HEK293 (cell line): ENCODE measurements at regions not wholly inside any gene's neighbourhood (a gene's known extent, or its start where the extent isn't known, plus 50 kb on each side); places are given as distances from the start of the nearest gene placed in this dataset.

Experiments
- CTCF ChIA-PET: fragments of 350-600 bp; formaldehyde crosslinking; extraction: SDS; loops from one replicate; lab custom pipeline; 2021; ENCODE audit warnings: antibody characterized with exemption; lab: Yijun Ruan, JAX
- POLR2A ChIA-PET: fragments of 300-600 bp; formaldehyde crosslinking; extraction: SDS; loops from one replicate; lab custom pipeline; 2020; ENCODE audit warnings: antibody characterized with exemption, inconsistent platforms; lab: Yijun Ruan, JAX
- H3K27ac ChIP-seq: fragments of 200-500 bp; sonication (Bioruptor generic); 2 replicates; pipeline ENCODE4 v1.5.1; 2014; ENCODE audit warnings: low read depth, low read length, control low read depth, inconsistent platforms; ENCODE audit errors: extremely low read depth
- H3K36me3 ChIP-seq, 2 experiments: fragments of 200-500 bp in 1 of 2; sonication (Bioruptor generic) in 1 of 2; 1 replicate in 1 of 2; 2 replicates in 1 of 2; pipeline ENCODE4 v1.5.1; 2014 to 2017; ENCODE audit warnings: inconsistent platforms in 2 of 2, low read length in 2 of 2; ENCODE audit not compliant: control insufficient read depth in 2 of 2, insufficient read depth in 1 of 2
- H3K4me1 ChIP-seq: fragments of 200-500 bp; sonication (Bioruptor generic); 2 replicates; pipeline ENCODE4 v1.5.1; 2014; ENCODE audit warnings: mild to moderate bottlenecking, low read length, inconsistent platforms; ENCODE audit not compliant: control insufficient read depth, insufficient read depth
- H3K4me3 ChIP-seq: 2 replicates; pipeline ENCODE4 v1.5.1; 2011; ENCODE audit warnings: low read depth, mild to moderate bottlenecking, control low read depth, low read length, moderate library complexity
- H3K9me3 ChIP-seq: fragments of 200-500 bp; sonication (Bioruptor generic); 2 replicates; pipeline ENCODE4 v1.5.1; 2014; ENCODE audit warnings: low read depth, low read length, inconsistent platforms; ENCODE audit not compliant: control insufficient read depth, insufficient read depth
- EGR2 ChIP-seq: fragments of 450-650 bp; formaldehyde crosslinking; IDR thresholded peaks from 2 replicates; pipeline ENCODE4 v1.5.1; 2016; ENCODE audit warnings: low read depth, missing biosample characterization, missing genetic modification characterization
- KLF1 ChIP-seq: fragments of 450-650 bp; formaldehyde crosslinking; IDR thresholded peaks from 2 replicates; pipeline ENCODE4 v1.5.1; 2016; ENCODE audit warnings: missing biosample characterization, missing genetic modification characterization
- KLF10 ChIP-seq: fragments of 450-650 bp; IDR thresholded peaks from 2 replicates; pipeline ENCODE4 v1.5.1; 2018; ENCODE audit warnings: missing biosample characterization, mild to moderate bottlenecking, missing genetic modification characterization
- KLF8 ChIP-seq: fragments of 450-650 bp; formaldehyde crosslinking; IDR thresholded peaks from 2 replicates; pipeline ENCODE4 v1.5.1; 2016; ENCODE audit warnings: missing biosample characterization, missing genetic modification characterization
- MZF1 ChIP-seq: fragments of 450-650 bp; formaldehyde crosslinking; IDR thresholded peaks from 2 replicates; pipeline ENCODE4 v1.5.1; 2017; ENCODE audit warnings: missing biosample characterization, missing genetic modification characterization, borderline replicate concordance
- PRDM1 ChIP-seq: fragments of 450-650 bp; formaldehyde crosslinking; IDR thresholded peaks from 2 replicates; pipeline ENCODE4; 2016; ENCODE audit warnings: missing biosample characterization, missing genetic modification characterization
- SP7 ChIP-seq: fragments of 450-650 bp; formaldehyde crosslinking; IDR thresholded peaks from 2 replicates; pipeline ENCODE4 v1.5.1; 2016; ENCODE audit warnings: missing biosample characterization, missing genetic modification characterization
- ZFP69B ChIP-seq: fragments of 450-650 bp; formaldehyde crosslinking; IDR thresholded peaks from 2 replicates; pipeline ENCODE4 v1.5.1; 2016; ENCODE audit warnings: missing biosample characterization, missing genetic modification characterization
- ZNF114 ChIP-seq: fragments of 450-650 bp; formaldehyde crosslinking; IDR thresholded peaks from 2 replicates; pipeline ENCODE4 v1.5.0; 2017; ENCODE audit warnings: missing biosample characterization, missing genetic modification characterization
- ZNF133 ChIP-seq: fragments of 450-650 bp; formaldehyde crosslinking; IDR thresholded peaks from 2 replicates; pipeline ENCODE4 v1.5.1; 2016; ENCODE audit warnings: missing biosample characterization, missing genetic modification characterization
- ZNF175 ChIP-seq: fragments of 450-650 bp; formaldehyde crosslinking; IDR thresholded peaks from 2 replicates; pipeline ENCODE4 v1.5.1; 2016; ENCODE audit warnings: missing biosample characterization, missing genetic modification characterization
- ZNF292 ChIP-seq: fragments of 450-650 bp; formaldehyde crosslinking; IDR thresholded peaks from 2 replicates; pipeline ENCODE4 v1.5.1; 2016; ENCODE audit warnings: low read depth, missing biosample characterization, missing genetic modification characterization, borderline replicate concordance
- ZNF335 ChIP-seq: fragments of 450-650 bp; formaldehyde crosslinking; conservative IDR thresholded peaks from 2 replicates; pipeline ENCODE4 v1.5.1; 2016; ENCODE audit warnings: missing biosample characterization, missing genetic modification characterization
- ZNF354C ChIP-seq: fragments of 450-650 bp; formaldehyde crosslinking; IDR thresholded peaks from 2 replicates; pipeline ENCODE4 v1.5.1; 2016; ENCODE audit warnings: missing biosample characterization, missing genetic modification characterization, low read depth, borderline replicate concordance
- ZNF391 ChIP-seq: fragments of 450-650 bp; formaldehyde crosslinking; IDR thresholded peaks from 2 replicates; pipeline ENCODE4 v1.5.1; 2016; ENCODE audit warnings: low read depth, missing biosample characterization, missing genetic modification characterization, borderline replicate concordance
- ZNF416 ChIP-seq: fragments of 450-650 bp; formaldehyde crosslinking; IDR thresholded peaks from 2 replicates; pipeline ENCODE4 v1.5.1; 2016; ENCODE audit warnings: missing biosample characterization, missing genetic modification characterization
- ZNF501 ChIP-seq: fragments of 450-650 bp; formaldehyde crosslinking; IDR thresholded peaks from 2 replicates; pipeline ENCODE4 v1.5.1; 2016; ENCODE audit warnings: missing biosample characterization, missing genetic modification characterization
- ZNF521 ChIP-seq: fragments of 450-650 bp; formaldehyde crosslinking; IDR thresholded peaks from 2 replicates; pipeline ENCODE4 v1.5.1; 2017; ENCODE audit warnings: missing biosample characterization, mild to moderate bottlenecking, missing genetic modification characterization
- ZNF529 ChIP-seq: fragments of 450-650 bp; formaldehyde crosslinking; IDR thresholded peaks from 2 replicates; pipeline ENCODE4 v1.5.1; 2017; ENCODE audit warnings: missing genetic modification characterization, missing biosample characterization; ENCODE audit not compliant: insufficient replicate concordance
- ZNF596 ChIP-seq: fragments of 450-650 bp; IDR thresholded peaks from 2 replicates; pipeline ENCODE4 v1.5.0; 2018; ENCODE audit warnings: missing biosample characterization, mild to moderate bottlenecking, missing genetic modification characterization, moderate library complexity
- ZNF677 ChIP-seq: fragments of 450-650 bp; IDR thresholded peaks from 2 replicates; pipeline ENCODE4 v1.5.0; 2018; ENCODE audit warnings: missing biosample characterization, mild to moderate bottlenecking, missing genetic modification characterization, moderate library complexity
- ZNF707 ChIP-seq: fragments of 450-650 bp; formaldehyde crosslinking; IDR thresholded peaks from 2 replicates; pipeline ENCODE4 v1.5.1; 2016; ENCODE audit warnings: missing biosample characterization, missing genetic modification characterization
- ZNF768 ChIP-seq: fragments of 450-650 bp; formaldehyde crosslinking; IDR thresholded peaks from 2 replicates; pipeline ENCODE4 v1.5.1; 2018; ENCODE audit warnings: missing biosample characterization, mild to moderate bottlenecking, missing genetic modification characterization
- ZNF837 ChIP-seq: fragments of 450-650 bp; formaldehyde crosslinking; IDR thresholded peaks from 2 replicates; pipeline ENCODE4 v1.5.1; 2016; ENCODE audit warnings: missing biosample characterization, missing genetic modification characterization
- ZXDB ChIP-seq: fragments of 450-650 bp; formaldehyde crosslinking; IDR thresholded peaks from 2 replicates; pipeline ENCODE4 v1.5.1; 2016; ENCODE audit warnings: missing biosample characterization, missing genetic modification characterization
- TF ChIP-seq, protein P1 (sequence below): fragments of 450-650 bp; formaldehyde crosslinking; IDR thresholded peaks from 2 replicates; pipeline ENCODE4 v1.5.1; 2016; ENCODE audit warnings: missing biosample characterization, missing genetic modification characterization, borderline replicate concordance
- TF ChIP-seq, protein P2 (sequence below): fragments of 450-650 bp; formaldehyde crosslinking; IDR thresholded peaks from 2 replicates; pipeline ENCODE4 v1.5.1; 2016; ENCODE audit warnings: missing biosample characterization, missing genetic modification characterization
- TF ChIP-seq, protein P3 (sequence below): fragments of 450-650 bp; formaldehyde crosslinking; IDR thresholded peaks from 2 replicates; pipeline ENCODE4 v1.5.1; 2016; ENCODE audit warnings: missing biosample characterization, missing genetic modification characterization, borderline replicate concordance

DNA sequence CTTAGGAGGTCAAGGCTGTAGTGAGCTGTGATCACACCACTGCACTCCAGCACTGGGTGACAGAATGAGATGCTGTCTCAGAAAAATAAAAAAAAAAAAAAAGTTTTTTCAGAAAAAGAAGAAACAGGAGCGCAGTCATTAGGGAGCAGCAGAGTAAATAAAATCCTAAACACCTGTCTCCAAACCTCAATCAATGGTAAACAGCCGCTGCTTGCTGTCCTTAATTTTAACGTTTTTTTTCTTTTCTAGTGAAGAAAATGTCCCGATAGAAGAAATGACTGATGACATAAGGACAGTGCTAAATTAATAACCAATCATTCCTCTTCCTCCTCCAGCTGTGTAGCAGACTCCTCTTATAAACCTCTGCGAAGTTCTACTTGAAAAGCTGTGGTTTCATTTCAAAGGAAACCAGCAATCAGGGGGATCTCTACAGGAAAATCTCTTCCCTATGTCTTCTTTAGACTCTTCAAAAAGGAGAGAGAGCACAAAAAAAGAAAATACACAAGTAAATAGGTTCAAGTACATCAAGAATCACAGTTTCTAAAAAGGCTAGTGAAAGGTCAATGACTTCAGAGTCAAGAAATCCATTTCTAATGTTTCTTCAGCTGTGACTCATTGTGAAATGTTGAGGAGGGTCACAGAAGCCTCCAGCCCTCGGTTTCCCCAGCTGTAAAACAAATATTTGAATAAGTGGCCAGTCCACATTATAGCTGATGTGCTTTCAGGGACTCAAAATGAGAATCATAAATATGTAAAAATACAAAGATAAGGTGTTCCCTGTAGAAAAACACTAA is 127.6 kb downstream of the TMCO5A start (continued):
- TF ChIP-seq ZNF529 (tag by site-specific recombination) (no peak), PRDM1 (tag by site-specific recombination) (no peak), KLF1 (tag by site-specific recombination) (no peak), ZNF175 (tag by site-specific recombination) (no peak), ZNF768 (tag by site-specific recombination) (no peak), ZFP69B (no peak), EGR2 (tag by site-specific recombination) (no peak), ZNF837 (no peak), ZXDB (tag by site-specific recombination) (no peak), SP7 (tag by site-specific recombination) (no peak), MZF1 (tag by site-specific recombination) (no peak)
- TF ChIP-seq, protein P1, sequence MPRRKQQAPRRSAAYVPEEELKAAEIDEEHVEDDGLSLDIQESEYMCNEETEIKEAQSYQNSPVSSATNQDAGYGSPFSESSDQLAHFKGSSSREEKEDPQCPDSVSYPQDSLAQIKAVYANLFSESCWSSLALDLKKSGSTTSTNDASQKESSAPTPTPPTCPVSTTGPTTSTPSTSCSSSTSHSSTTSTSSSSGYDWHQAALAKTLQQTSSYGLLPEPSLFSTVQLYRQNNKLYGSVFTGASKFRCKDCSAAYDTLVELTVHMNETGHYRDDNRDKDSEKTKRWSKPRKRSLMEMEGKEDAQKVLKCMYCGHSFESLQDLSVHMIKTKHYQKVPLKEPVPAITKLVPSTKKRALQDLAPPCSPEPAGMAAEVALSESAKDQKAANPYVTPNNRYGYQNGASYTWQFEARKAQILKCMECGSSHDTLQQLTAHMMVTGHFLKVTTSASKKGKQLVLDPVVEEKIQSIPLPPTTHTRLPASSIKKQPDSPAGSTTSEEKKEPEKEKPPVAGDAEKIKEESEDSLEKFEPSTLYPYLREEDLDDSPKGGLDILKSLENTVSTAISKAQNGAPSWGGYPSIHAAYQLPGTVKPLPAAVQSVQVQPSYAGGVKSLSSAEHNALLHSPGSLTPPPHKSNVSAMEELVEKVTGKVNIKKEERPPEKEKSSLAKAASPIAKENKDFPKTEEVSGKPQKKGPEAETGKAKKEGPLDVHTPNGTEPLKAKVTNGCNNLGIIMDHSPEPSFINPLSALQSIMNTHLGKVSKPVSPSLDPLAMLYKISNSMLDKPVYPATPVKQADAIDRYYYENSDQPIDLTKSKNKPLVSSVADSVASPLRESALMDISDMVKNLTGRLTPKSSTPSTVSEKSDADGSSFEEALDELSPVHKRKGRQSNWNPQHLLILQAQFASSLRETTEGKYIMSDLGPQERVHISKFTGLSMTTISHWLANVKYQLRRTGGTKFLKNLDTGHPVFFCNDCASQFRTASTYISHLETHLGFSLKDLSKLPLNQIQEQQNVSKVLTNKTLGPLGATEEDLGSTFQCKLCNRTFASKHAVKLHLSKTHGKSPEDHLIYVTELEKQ = no peak
- TF ChIP-seq, protein P2, sequence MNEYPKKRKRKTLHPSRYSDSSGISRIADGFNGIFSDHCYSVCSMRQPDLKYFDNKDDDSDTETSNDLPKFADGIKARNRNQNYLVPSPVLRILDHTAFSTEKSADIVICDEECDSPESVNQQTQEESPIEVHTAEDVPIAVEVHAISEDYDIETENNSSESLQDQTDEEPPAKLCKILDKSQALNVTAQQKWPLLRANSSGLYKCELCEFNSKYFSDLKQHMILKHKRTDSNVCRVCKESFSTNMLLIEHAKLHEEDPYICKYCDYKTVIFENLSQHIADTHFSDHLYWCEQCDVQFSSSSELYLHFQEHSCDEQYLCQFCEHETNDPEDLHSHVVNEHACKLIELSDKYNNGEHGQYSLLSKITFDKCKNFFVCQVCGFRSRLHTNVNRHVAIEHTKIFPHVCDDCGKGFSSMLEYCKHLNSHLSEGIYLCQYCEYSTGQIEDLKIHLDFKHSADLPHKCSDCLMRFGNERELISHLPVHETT = no peak

DNA sequence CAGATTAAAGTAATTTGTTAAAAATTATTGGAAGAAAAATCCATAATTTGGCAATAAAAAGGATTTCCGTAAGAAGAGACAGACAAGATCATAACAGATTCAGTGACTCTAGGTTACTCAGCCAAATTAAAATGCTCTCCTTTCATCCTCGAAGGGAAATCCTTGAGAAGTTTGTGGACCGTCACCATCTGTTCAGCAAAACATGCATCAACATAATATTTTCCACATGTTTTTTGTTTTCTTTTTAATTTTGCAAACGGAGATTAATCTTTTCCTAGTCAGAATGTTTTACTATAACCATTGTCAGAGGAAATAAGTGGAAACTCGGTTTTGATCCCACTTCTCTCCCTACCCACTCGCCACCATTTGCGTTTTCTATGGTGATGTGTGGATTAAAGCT is 128.3 kb downstream of the TMCO5A start:
- Histone ChIP-seq H3K4me3 (no peak overlapping the region), H3K4me1 (no peaks in the 10 kb centered on the region), H3K9me3 (no peaks in the 10 kb centered on the region), H3K27ac (no peak overlapping the region), H3K36me3 (no peaks in the 10 kb centered on the region)
- POLR2A ChIA-PET = no interaction called here
- CTCF ChIA-PET = interaction anchor here (0.7 kb wide), 1 partner anchor 61 kb away, joined by 3 read pairs; no protein-coding TSS in a partner anchor
- TF ChIP-seq ZNF292 (tag by site-specific recombination) (no peak), ZNF335 (tag by site-specific recombination) (no peak), ZNF596 (no peak), ZNF133 (no peak), PRDM1 (tag by site-specific recombination) (no peak), KLF8 (tag by site-specific recombination) (no peak), ZNF114 (tag by site-specific recombination) (no peak), ZNF521 (no peak), ZNF707 (tag by site-specific recombination) (no peak), ZNF416 (no peak), ZNF677 (tag by site-specific recombination) (no peak), ZNF391 (tag by site-specific recombination) (no peak), KLF10 (tag by site-specific recombination) (no peak), ZNF354C (no peak), ZNF501 (no peak)
- TF ChIP-seq, protein P3, sequence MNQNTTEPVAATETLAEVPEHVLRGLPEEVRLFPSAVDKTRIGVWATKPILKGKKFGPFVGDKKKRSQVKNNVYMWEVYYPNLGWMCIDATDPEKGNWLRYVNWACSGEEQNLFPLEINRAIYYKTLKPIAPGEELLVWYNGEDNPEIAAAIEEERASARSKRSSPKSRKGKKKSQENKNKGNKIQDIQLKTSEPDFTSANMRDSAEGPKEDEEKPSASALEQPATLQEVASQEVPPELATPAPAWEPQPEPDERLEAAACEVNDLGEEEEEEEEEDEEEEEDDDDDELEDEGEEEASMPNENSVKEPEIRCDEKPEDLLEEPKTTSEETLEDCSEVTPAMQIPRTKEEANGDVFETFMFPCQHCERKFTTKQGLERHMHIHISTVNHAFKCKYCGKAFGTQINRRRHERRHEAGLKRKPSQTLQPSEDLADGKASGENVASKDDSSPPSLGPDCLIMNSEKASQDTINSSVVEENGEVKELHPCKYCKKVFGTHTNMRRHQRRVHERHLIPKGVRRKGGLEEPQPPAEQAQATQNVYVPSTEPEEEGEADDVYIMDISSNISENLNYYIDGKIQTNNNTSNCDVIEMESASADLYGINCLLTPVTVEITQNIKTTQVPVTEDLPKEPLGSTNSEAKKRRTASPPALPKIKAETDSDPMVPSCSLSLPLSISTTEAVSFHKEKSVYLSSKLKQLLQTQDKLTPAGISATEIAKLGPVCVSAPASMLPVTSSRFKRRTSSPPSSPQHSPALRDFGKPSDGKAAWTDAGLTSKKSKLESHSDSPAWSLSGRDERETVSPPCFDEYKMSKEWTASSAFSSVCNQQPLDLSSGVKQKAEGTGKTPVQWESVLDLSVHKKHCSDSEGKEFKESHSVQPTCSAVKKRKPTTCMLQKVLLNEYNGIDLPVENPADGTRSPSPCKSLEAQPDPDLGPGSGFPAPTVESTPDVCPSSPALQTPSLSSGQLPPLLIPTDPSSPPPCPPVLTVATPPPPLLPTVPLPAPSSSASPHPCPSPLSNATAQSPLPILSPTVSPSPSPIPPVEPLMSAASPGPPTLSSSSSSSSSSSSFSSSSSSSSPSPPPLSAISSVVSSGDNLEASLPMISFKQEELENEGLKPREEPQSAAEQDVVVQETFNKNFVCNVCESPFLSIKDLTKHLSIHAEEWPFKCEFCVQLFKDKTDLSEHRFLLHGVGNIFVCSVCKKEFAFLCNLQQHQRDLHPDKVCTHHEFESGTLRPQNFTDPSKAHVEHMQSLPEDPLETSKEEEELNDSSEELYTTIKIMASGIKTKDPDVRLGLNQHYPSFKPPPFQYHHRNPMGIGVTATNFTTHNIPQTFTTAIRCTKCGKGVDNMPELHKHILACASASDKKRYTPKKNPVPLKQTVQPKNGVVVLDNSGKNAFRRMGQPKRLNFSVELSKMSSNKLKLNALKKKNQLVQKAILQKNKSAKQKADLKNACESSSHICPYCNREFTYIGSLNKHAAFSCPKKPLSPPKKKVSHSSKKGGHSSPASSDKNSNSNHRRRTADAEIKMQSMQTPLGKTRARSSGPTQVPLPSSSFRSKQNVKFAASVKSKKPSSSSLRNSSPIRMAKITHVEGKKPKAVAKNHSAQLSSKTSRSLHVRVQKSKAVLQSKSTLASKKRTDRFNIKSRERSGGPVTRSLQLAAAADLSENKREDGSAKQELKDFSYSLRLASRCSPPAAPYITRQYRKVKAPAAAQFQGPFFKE (tag by site-specific recombination) = no peak
